Erythroblast (primary cell): ENCODE measurements at regions not wholly inside any gene's neighbourhood (a gene's known extent, or its start where the extent isn't known, plus 50 kb on each side); places are given as distances from the start of the nearest gene placed in this dataset.

ENCODE experiments used
- DNase-seq, 2 experiments: peaks; one replicate each; lab custom pipeline; 2025; lab: John Stamatoyannopoulos, UW
- GATA1 ChIP-seq: IDR thresholded peaks from 2 replicates; pipeline ENCODE4 v1.6.1; 2011; ENCODE audit warnings: low read depth, mild to moderate bottlenecking, control low read depth, low read length, moderate library complexity
- POLR2A ChIP-seq: IDR thresholded peaks from 2 replicates; pipeline ENCODE4 v1.6.1; 2011; ENCODE audit warnings: mild to moderate bottlenecking, low read length

GRCh38 chr1:232273011-232273410 is 356.9 kb downstream of the SIPA1L2 start:
- DNase-seq: no peak
- TF ChIP-seq POLR2A (no peak), GATA1 (no peak)

GRCh38 chr1:232271991-232272589 is 357.8 kb downstream of the SIPA1L2 start:
- DNase-seq: no peak
- TF ChIP-seq GATA1 (no peak), POLR2A (no peak)

GRCh38 chr1:232271299-232271698 is 358.6 kb downstream of the SIPA1L2 start:
- DNase-seq: no peak

GRCh38 chr1:232269988-232270387 is 359.9 kb downstream of the SIPA1L2 start:
- TF ChIP-seq GATA1: no peak
- no peak for DNase-seq

More at GRCh38 chr1:232271299-232271698, 358.6 kb downstream of the SIPA1L2 start:
- no peak for TF ChIP-seq POLR2A
- no peak for TF ChIP-seq GATA1

GRCh38 chr1:232267837-232268598 is 361.9 kb downstream of the SIPA1L2 start:
- DNase-seq: no peak
- no peak for TF ChIP-seq GATA1
- TF ChIP-seq POLR2A: no peak

- DNase-seq: no peak
- TF ChIP-seq GATA1 (no peak), POLR2A (no peak)
Observed at GRCh38 chr1:232267092-232267836, 362.7 kb downstream of the SIPA1L2 start.

GRCh38 chr1:232263452-232263851 is 366.5 kb downstream of the SIPA1L2 start:
- no peak for DNase-seq
- no peak for TF ChIP-seq GATA1
- no peak for TF ChIP-seq POLR2A

GRCh38 chr1:232262991-232263390 is 366.9 kb downstream of the SIPA1L2 start:
- no peak for DNase-seq
- TF ChIP-seq POLR2A (no peak), GATA1 (no peak)

- no peak for TF ChIP-seq POLR2A
- TF ChIP-seq GATA1: no peak
- DNase-seq: no peak
Observed at GRCh38 chr1:232260861-232261260, 369.1 kb downstream of the SIPA1L2 start.

- no peak for TF ChIP-seq GATA1
- no peak for TF ChIP-seq POLR2A
- no peak for DNase-seq
Observed at GRCh38 chr1:232260045-232260444, 369.9 kb downstream of the SIPA1L2 start.

GRCh38 chr1:232259333-232259732 is 370.6 kb downstream of the SIPA1L2 start:
- DNase-seq: no peak
- no peak for TF ChIP-seq GATA1
- no peak for TF ChIP-seq POLR2A

GRCh38 chr1:232252546-232253118 is 377.3 kb downstream of the SIPA1L2 start:
- DNase-seq: no peak
- TF ChIP-seq GATA1: no peak
- TF ChIP-seq POLR2A: no peak

- TF ChIP-seq GATA1 (no peak), POLR2A (no peak)
- DNase-seq: no peak
Observed at GRCh38 chr1:232250838-232251237, 379.1 kb downstream of the SIPA1L2 start.

- no peak for TF ChIP-seq POLR2A
- no peak for TF ChIP-seq GATA1
- DNase-seq: no peak
Observed at GRCh38 chr1:232249861-232250777, 379.8 kb downstream of the SIPA1L2 start.
